Activated naive CD4-positive, alpha-beta T cell treated with anti-CD3 and anti-CD28 coated beads, Interleukin-2, amount 50 U/mL, for 72 hours (primary cell): ENCODE measurements at regions not wholly inside any gene's neighbourhood (a gene's known extent, or its start where the extent isn't known, plus 50 kb on each side); places are given as distances from the start of the nearest gene placed in this dataset.

Experiments
- ATAC-seq, 2 donors: fragments of 150-1000 bp; cut with Tn5 transposase; 2 replicates each; pipeline ENCODE4 v1.10.0; 2021; ENCODE audit warnings: mild to moderate bottlenecking in 2 of 2, moderate library complexity in 2 of 2
- DNase-seq, 2 donors: peaks; one replicate each; pipeline ENCODE4 v3.0.0; 2021 to 2022; ENCODE audit warnings: low spot score in 2 of 2
- H3K27ac Mint-ChIP-seq, 2 donors: one replicate each; pipeline ENCODE4 v1.8.0; 2022; ENCODE audit warnings: mild to moderate bottlenecking in 2 of 2, mixed read lengths in 2 of 2
- H3K36me3 Mint-ChIP-seq, 2 donors: one replicate each; pipeline ENCODE4 v1.8.0; 2022; ENCODE audit warnings: mixed read lengths in 2 of 2
- H3K9me3 Mint-ChIP-seq, 2 donors: one replicate each; pipeline ENCODE4 v1.8.0; 2022; ENCODE audit warnings: mixed read lengths in 2 of 2

GRCh38 chr1:244347942-244348341, 103.8 kb downstream of the ADSS2 start:
- ATAC-seq (no peak), DNase-seq (no peak)
- H3K36me3 Mint-ChIP-seq = no peaks in the 10 kb centered on the region
- no peak overlapping the region for H3K27ac Mint-ChIP-seq
- no peaks in the 10 kb centered on the region for H3K9me3 Mint-ChIP-seq

- Mint-ChIP-seq H3K36me3 (no peaks in the 10 kb centered on the region), H3K9me3 (no peaks in the 10 kb centered on the region)
- ATAC-seq = no peak
Observed at GRCh38 chr1:244349103-244349531, 102.6 kb downstream of the ADSS2 start.

GRCh38 chr1:244349581-244350001, 102.1 kb downstream of the ADSS2 start:
- Mint-ChIP-seq H3K27ac (peak overlapping the region; percentile 70 to 93), H3K9me3 (no peaks in the 10 kb centered on the region), H3K36me3 (no peaks in the 10 kb centered on the region)
- ATAC-seq = peak in 1 of 2 donors; percentile 1
- no peak for DNase-seq

More at GRCh38 chr1:244349103-244349531, 102.6 kb downstream of the ADSS2 start:
- no peak overlapping the region for H3K27ac Mint-ChIP-seq
- no peak for DNase-seq

- DNase-seq (peak in 1 of 2 donors; percentile 12), ATAC-seq (peak; percentile 34 to 89)
- no peaks in the 10 kb centered on the region for H3K9me3 Mint-ChIP-seq
- no peaks in the 10 kb centered on the region for H3K36me3 Mint-ChIP-seq
- H3K27ac Mint-ChIP-seq = peak overlapping the region; percentile 70 to 93
Observed at GRCh38 chr1:244350027-244350426, 101.7 kb downstream of the ADSS2 start.

GRCh38 chr1:244352156-244352830, 99.4 kb downstream of the ADSS2 start:
- H3K27ac Mint-ChIP-seq = no peak overlapping the region
- DNase-seq = no peak
- no peaks in the 10 kb centered on the region for H3K36me3 Mint-ChIP-seq
- ATAC-seq = no peak
- H3K9me3 Mint-ChIP-seq = no peaks in the 10 kb centered on the region

GRCh38 chr1:244353551-244354091, 98.1 kb downstream of the ADSS2 start:
- Mint-ChIP-seq H3K36me3 (no peaks in the 10 kb centered on the region), H3K27ac (no peak overlapping the region), H3K9me3 (no peaks in the 10 kb centered on the region)
- DNase-seq = peak in 1 of 2 donors; percentile 38
- peak; percentile 73 to 90 for ATAC-seq

GRCh38 chr1:244354810-244355278, 96.9 kb downstream of the ADSS2 start:
- DNase-seq = no peak
- no peaks in the 10 kb centered on the region for H3K36me3 Mint-ChIP-seq
- no peaks in the 10 kb centered on the region for H3K9me3 Mint-ChIP-seq
- H3K27ac Mint-ChIP-seq = no peak overlapping the region
- ATAC-seq = no peak

GRCh38 chr1:244356376-244356775, 95.3 kb downstream of the ADSS2 start:
- Mint-ChIP-seq H3K36me3 (no peaks in the 10 kb centered on the region), H3K27ac (no peak overlapping the region), H3K9me3 (no peaks in the 10 kb centered on the region)
- ATAC-seq = no peak
- no peak for DNase-seq
